Activated CD8-positive, alpha-beta memory T cell treated with anti-CD3 and anti-CD28 coated beads, Interleukin-2, amount 50 U/mL, for 48 hours (primary cell): ENCODE measurements at regions not wholly inside any gene's neighbourhood (a gene's known extent, or its start where the extent isn't known, plus 50 kb on each side); places are given as distances from the start of the nearest gene placed in this dataset.
"Not testable (repeated sequence)": the region's sequence is repeated elsewhere in the genome, so short reads cannot be mapped to it uniquely, and the experiment has no call there.

ENCODE experiments used
- DNase-seq: peaks from one replicate; pipeline ENCODE4 v3.0.0-alpha.2; 2020

DNA sequence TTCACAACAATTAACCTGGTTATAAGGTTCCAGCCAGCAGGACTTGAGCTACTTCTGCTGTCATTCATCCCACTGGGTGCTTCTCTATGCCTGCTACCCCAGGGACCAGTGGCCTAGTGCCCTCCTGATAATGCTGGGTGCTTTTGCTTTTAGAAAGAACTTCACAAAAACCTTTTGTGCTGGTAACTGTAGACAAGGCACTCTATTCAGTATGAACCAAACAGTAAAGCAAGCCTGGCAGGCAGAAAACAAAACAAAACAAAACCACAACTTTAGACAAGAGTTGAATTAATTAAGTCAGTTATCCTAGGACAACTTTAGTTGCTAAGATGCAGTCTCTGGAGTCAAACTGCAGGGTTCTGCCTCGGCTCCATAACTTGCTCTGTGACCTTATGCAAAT, 61.9 kb upstream of the ADGRL2 start:
- DNase-seq, result no peak

DNA sequence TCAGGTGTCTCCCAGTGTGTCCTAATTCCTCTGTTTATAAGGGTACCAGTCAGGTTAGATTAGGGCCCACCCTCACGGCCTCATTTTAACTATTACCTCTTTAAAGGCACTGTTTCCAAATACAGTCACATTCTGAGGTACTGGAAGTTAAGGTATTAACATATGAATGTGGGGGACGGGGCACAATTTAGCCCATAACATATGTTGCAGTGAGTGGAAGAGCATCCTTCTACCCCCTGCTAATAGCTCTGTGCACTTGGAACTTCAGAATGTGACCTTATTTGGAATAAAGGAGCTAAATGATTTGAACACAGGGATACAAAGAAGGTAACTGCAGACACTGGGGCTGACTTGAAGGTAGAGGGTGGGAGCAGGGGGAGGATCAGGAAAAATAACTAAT, 67.3 kb upstream of the ADGRL2 start:
- no peak for DNase-seq

DNA sequence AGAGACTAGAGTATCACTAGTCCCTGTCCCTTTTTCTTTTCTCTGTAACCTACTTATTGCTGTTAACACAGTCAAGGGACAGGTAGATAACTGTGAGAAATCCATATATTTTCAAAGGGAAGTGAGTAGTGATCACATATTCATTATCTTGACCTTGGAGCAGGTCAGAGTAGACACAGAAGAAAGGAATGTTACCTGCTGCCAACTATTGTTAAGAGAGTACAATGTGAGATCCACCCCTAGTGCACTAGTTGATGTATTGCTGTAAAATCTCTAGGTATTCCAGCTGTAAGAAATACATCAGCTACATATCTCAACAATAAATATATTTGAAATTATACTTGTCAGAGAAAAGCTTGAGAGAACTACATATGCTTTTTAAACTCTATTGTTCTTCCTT, 68.7 kb upstream of the ADGRL2 start:
- DNase-seq, result no peak

DNA sequence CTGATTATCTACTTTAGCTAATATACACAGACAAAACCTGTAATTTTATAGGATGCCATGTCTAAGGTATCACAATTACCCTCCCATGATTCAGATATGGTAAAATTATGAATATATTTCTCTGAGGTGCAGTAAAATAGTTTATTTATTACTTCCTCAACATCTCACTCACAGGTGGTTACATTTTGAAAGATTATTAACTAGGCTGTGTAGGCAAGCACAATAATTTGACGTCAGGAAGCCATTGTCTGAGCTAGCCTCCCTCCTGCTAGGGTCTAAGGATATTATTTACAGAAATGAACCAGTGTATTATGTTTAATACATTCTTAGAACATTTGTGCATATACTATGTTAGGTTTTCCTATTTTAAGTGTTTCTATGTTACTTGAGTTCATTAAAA, 69.9 kb upstream of the ADGRL2 start:
- no peak for DNase-seq

DNA sequence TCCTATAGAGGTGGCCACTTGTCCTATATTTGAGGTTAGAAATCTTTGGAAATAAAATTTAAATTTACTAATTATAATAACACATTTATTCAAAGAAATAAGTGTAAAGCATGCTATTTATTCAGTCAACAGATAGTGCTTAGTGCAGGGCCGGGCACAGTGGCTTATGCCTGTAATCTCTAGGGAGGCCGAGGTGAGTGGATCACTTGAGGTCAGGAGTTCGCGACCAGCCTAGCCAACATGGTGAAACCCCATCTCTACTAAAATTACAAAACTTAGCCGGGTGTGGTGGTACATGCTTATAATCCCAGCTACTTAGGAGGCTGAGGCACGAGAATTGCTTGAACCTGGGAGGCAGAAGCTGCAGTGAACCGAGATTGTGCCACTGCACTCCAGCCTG, 70.4 kb upstream of the ADGRL2 start:
- not testable (repeated sequence) for DNase-seq

DNA sequence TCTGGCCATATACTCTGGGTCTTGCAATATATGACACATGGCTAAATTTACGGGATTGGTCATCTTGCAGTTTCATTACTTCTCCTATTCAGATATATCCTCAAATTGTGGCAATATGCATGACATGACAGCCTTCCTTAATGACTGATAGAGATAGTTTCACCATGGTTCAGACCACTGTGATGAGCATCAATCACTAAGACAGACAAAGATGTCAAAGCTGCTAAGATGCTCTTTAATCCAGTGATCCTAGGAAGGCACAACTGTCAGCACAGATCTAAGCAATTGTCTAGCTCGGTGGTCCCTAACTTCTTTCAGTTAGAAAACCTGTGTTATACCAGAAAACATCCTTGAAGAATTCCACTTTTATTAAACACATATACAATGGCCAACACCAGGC, 70.9 kb upstream of the ADGRL2 start:
- DNase-seq, result no peak

DNA sequence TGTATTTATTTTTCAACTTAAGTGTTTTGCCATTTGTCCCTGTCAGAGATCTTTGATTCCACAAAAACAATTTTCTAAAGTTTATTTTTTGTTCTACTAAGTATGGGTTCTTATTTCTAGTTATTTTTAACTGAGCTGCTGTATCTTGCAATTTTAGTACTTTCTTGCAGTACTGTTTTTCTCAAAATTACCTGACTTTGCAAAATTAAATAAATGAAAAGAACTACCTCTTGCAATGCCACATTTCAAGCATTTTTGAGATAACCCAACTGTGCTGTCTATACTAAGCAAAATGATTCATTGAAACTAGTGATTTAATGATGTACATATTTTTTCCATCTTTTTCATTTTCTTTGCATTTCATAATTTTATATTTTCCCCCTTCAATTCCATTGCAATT, 71.5 kb upstream of the ADGRL2 start:
- no peak for DNase-seq

DNA sequence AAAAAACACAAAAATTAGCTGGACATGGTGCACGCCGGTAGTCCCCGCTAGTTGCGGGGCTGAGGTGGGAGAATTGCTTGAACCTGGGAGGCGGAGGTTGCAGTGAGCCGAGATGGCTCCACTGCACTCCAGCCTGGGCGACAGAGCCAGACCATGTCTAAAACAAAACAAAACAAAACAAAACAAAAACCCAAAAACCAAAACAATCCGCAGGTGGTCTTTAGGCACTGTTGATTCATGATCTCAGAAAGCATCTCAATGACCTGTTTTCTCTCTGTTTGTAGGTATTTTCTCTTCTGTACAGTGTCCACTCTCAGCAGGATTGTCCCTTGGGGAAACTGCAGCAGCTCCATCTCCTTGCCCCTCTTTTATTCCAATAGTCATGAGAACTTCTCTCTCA, 74.9 kb upstream of the ADGRL2 start:
- no peak for DNase-seq

DNA sequence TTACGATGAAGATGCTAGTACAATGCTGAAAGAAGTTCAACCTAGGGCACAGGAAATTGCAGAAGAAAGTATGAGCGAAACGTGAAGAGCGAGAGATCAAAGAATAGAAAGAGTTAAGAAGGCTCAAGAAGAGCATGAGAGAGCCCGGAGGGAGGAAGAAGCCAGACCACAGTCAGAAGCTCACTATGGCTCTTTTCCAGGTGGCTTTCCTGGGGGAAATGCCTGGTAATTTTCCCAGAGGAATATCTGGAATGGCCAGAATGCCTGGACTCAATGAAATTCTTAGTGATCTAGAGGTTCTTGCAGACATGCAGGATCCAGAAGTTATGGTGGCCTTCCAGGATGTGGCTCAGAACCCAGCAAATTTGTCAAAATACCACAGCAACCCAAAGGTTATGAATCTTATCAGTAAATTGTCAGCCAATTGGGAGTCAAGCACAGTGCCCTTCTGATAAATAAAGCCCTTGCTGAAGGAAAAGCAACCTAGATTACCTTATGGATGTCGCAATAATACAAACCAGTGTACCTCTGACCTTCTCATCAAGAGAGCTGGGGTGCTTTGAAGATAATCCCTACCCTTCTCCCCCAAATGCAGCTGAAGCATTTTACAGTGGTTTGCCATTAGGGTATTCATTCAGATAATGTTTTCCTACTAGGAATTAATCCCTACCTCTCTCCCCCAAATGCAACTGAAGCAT, 78.0 kb upstream of the ADGRL2 start:
- DNase-seq, result not testable (repeated sequence)

DNA sequence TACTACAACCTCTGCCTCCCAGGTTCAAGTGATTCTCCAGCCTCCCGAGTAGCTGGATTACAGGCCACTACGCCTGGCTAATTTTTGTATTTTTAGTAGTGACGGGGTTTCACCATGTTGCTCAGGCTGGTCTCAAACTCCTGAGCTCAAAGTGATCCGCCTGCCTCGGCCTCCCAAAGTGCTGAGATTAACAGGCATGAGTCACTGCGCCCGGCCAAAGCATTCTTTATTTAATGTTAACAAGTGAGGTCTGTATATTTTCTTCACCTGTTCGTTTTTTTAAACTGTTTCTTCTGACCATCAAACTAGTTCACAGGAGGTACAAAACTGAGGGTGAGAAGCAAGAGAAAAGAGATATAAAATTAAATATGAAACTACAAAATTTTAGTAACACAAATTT, 80.5 kb upstream of the ADGRL2 start:
- DNase-seq, result not testable (repeated sequence)

DNA sequence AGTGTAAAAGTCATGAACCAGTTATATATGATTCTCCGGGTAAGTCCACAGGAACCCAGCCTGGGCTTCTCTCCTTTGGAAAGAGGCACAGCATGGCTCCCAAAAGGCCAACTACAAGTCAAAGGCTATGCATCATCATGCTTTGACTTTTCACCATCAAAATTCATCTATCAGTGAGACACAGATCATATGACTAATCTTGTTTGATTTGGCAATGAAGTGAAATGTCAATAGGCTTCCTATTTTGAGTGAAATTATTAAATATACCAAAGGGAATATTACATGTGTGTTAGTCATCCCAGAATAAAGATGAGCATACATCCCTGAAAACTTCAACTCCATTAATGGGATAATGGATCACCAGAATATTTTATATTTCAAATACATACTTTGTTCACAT, 83.5 kb upstream of the ADGRL2 start:
- DNase-seq, result no peak

DNA sequence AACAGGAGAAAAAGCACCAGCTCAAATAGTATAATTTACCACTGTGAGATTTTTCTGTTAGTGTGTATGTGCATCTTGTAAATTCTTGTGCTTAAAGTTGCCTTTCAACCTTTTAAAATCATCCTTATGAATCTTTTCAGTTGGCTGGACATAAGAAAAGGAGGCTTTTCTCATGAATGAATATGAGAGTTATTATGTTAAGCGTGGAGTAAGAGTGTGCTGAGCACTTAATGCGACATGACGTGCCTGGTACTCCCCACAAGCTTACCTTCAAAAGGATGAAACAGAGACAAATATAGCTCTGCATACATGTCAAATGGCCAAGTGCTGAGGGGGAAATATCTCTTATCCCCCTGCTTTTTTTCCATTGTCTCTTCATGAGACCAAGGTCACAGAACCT, 85.3 kb upstream of the ADGRL2 start:
- no peak for DNase-seq

DNA sequence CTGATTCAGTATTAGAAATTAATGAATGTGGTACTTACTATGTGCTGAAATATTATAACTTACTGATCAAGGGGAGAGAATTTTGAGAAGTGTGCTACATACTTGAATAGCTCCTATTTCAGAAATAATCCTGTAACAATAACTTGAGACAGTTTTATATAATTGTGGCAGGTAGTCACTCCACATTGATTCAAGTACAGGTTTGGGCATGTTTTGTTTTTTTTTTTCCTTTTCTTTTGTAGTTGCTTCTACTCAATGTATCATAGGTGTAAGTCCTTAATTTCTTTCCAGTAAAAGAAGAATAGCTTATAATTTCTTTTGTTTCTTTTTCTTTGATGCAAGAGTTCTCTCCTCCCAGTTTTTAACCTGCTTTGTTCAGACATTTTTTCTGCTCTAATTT, 86.1 kb upstream of the ADGRL2 start:
- no peak for DNase-seq

DNA sequence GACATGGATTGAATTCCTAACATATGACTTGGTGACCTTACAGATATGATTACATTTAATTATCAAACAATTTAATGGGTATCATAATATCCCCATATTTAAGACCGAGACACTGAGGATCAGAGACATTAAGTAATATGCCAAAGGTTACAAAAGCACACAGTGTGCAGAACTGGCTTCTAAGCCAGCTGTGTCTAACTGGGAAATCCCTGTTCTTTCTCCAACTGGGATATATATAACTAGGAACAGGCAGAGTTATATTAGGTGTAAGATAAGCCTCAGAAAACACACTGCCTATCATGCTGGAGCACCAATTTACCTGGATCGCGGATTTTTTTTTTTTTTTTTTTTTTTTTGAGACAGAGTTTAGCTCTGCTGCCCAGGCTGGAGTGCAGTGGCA, 88.3 kb upstream of the ADGRL2 start:
- DNase-seq, result no peak

DNA sequence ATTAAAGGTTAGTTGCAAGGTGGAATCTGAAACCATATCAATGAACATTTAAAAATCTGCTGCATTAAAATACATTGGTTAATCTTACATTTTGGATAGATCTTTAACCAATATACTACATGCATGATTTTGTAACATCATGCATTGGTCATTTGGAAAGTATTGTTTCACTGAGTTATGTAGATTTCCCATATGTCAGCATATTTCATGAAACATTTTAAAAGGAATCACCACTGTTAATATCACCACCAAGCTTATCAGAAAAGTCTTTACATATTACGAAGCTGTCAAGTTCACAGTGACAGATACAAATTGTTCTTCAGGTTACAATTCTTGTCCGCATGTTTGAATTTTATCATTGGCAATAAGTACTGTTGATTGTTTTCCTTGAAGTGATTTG, 89.9 kb upstream of the ADGRL2 start:
- DNase-seq, result no peak

DNA sequence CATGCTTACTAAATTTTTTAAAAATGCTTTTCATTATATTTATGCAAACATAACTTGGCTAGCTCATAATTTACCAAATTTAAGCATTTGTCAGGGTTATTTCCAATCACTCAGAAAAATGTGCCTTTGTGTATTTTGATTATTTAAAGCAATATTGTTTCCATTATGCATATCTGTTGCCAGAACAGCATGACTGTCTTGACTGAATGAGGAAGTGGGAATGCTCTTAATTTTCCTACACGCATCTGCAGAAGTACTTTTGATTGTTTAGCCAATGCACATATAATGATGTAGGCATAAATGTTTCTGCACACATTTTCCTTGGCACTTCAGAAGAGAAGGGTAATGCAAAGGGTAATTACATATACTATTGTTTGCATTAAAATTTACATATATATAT, 92.5 kb upstream of the ADGRL2 start:
- no peak for DNase-seq

DNA sequence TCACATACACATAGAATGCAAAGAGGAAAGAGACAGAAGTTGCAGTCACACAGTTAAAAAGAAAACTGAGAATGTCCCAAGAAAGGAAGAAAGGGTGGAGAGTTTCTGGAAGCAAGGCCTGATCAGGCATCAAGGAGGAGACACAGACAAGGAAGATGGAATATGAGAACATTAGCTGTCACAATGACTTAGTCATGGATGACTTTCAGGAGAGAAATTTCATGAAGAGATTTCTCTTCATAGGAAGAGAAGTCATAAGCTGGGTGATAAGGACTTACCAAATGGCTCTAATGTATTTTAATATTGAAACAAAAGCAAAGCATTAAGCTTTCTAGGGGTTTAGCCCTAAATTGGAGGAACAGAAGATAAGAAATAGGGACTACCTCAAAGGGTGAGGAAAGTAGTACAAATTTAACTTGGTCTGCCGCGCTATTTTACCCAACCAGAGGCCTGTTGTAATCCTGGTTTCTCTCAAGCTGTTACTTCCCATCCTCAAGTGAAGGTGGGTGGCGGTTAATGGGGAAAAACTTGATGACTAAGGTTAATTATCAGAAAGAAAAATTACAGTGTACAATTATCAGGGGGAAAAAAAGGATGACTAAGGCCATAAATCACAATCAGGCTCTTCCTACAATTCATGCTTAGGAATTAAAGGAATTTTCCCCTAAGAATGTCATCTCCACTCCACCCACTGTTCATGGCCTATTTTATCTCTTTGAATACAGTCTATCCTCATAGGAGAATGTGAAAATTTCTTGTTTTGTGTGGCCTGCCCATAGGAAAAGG, 93.9 kb upstream of the ADGRL2 start:
- DNase-seq, result no peak

DNA sequence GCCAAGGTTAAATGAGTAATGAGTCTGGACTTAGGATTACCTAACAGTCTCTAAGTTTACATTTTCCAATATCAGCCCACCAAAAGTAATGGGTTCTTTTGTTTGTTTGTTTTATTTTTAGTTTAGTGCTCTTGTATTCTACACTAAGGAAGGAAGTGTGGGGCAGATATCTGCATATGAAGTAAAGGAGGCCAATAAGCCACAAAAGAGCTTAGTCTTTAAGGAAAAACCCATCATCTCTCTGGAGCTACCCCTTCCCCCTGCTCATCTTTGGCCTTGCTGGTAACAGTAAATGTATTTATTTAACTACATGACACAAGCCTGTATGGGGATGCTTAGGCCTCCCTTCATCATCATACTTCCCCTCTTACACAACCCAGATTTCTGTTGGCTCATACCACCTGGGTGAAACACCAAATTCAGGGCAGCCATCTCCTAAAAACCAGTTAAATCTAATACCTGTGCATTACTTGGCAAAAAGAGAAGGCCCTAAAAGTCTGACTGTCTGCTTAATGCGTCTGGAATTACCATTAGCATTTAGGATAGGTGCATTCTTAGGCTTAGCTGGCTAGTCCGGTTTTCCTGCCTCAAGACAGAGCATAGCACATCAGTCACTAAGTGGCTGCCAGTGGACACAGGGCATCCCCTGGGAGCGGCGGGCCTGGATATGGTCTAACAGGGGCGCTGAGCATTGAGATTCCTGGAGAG, 96.8 kb upstream of the ADGRL2 start:
- DNase-seq, result no peak

DNA sequence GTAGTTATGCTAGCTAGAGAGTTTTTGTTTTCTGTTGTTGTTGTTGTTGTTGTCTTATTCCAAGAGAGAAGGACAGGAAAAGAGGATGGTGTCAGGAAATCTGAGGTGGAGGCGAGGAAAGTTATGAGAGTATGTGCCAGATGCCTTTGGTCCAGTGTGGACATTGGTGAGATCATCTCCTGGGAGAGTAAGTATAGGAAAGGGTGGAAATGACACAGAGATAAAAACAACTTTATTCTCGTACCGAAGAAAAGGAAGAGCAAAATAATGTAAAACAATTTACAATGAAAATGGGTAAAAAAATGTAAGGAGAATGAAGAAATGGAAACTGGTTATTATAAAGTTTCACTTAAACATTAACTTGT, 97.4 kb upstream of the ADGRL2 start:
- DNase-seq, result no peak

DNA sequence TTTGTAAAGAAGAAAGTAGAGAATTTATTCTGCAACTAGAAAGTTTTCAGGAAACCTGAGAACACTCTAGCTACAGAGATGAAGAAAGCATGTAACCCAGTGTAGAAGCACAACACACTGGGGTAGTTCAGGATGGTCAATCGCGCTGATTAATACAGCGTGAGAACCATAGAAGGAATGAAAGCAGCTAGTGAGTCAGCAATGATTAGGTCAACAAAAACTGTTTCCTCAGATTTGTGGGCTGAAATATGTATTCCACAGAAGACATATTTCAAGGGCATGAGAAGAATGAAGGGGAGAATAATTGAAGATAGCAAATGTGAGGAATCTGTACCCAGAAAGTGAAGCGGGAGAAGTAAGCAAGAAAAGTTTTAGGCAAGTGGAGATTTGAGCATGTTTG, 97.8 kb upstream of the ADGRL2 start:
- no peak for DNase-seq

DNA sequence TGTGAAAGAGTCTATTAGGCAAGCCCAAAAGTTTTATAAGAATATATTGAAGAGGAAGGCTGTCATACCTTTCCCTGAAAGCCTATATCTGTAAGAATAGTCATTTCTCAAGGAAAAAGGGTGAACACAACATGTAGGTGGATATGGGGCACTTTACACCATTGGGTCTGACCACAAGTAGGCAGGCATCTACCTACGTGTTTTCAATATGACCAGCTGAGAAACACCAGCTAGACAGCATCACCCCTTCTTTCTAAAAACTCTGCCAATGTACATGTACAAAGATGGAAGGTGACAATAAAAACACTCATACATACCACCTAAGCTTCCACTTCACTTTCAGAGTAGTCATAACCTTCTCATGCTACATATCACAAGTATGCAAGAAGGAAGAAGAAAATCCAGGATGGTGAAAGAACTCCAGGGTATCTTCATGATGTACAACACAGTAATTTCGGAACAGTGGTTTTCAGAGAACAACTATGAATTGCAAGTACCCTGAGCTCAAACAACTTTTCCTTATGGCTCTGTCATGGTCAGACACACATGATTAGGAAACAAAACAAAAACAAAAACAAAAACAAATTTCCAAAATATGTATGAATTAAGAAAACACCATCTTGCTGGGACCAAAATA, 98.5 kb upstream of the ADGRL2 start:
- no peak for DNase-seq

DNA sequence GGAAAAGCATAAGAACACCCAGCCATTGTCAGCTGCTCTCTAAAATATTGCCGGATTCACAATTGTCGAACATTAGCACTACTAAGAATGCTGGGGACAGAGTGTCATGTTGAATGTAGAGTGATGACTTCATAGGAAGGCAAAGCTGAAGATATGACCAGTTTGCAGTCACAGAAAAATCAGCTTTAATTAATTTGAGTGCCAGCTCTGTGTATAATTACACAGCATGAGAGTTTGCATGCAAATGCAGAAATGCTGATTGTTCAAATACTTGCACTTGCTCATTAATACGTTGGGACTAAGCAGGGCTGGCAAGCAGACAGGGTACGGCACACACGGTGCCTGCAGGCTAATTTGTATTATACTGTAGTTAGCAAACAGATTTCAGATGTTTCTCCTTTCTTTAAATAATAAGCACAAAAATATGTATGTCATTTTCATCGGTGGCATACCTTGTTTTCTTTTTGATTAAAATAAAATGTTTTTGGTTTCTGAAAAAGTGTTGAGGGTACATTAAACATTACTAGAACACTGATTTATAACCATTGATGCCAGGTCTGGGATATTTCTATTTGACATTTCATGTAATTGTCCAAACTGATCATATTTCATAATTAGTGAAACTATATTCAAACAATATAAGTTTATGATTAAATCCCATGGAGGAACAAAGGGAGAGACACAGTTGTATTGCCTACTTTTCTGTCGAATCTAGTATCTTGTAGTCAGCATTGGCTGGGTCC, 99.8 kb upstream of the ADGRL2 start:
- DNase-seq, result no peak

DNA sequence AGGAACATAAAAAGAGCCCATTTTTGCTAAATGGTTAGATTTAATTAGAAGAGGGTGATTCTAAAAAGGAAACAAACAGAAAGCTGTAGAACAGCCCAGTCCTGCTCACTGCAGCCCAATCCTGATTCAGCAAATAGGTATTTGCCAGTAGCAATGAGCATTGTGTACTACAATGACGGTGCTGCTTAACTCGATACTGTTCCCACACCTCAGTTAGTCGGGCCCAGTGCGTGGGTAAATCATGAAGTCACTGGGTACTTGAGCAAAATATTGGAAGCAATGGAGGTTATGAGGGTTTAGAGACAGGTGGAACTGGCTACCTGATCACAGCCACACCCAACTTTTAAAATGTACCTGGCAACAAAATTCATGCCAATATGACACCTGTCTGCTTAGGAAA, 101.5 kb upstream of the ADGRL2 start:
- DNase-seq, result no peak
